ENCODE measurements at regions not wholly inside any gene's neighbourhood (a gene's known extent, or its start where the extent isn't known, plus 50 kb on each side); places are given as distances from the start of the nearest gene placed in this dataset.

DNA sequence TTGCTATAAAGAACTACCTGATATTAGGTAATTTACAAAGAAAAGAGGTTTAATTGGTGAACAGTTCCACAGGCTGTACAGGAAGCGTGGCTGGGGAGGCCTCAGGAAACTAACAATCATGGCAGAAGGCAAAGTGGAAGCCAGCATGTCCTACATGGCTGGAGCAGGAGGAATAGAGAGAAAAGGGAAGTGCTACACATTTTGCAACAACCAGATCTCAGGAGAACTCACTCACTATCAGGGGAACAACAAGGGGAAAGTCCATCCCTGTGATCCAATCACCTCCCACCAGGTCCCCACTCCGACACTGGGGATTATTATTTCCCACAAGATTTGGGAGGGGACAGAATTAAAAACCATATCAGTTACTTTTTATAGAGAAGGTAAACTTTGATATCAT, 273.5 kb upstream of the MMADHC start:
- TF ChIP-seq, protein P1, sequence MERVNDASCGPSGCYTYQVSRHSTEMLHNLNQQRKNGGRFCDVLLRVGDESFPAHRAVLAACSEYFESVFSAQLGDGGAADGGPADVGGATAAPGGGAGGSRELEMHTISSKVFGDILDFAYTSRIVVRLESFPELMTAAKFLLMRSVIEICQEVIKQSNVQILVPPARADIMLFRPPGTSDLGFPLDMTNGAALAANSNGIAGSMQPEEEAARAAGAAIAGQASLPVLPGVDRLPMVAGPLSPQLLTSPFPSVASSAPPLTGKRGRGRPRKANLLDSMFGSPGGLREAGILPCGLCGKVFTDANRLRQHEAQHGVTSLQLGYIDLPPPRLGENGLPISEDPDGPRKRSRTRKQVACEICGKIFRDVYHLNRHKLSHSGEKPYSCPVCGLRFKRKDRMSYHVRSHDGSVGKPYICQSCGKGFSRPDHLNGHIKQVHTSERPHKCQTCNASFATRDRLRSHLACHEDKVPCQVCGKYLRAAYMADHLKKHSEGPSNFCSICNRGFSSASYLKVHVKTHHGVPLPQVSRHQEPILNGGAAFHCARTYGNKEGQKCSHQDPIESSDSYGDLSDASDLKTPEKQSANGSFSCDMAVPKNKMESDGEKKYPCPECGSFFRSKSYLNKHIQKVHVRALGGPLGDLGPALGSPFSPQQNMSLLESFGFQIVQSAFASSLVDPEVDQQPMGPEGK (CRISPR knock-in tag; IDR thresholded peaks at IDR 0.05; ENCODE audit: borderline replicate concordance) = no peak
- TF ChIP-seq ISL1 (CRISPR knock-in tag; IDR thresholded peaks at IDR 0.05) (no peak), RARB (CRISPR knock-in tag; IDR thresholded peaks at IDR 0.05) (no peak), ZNF565 (CRISPR knock-in tag; conservative IDR thresholded peaks at IDR 0.05; ENCODE audit: low read depth) (no peak), ZNF70 (CRISPR knock-in tag; IDR thresholded peaks at IDR 0.05) (no peak), ZFP30 (CRISPR knock-in tag; IDR thresholded peaks at IDR 0.05) (no peak), ZNF8 (CRISPR knock-in tag; IDR thresholded peaks at IDR 0.05) (no peak), GLIS3 (CRISPR knock-in tag; IDR thresholded peaks at IDR 0.05) (no peak), BACH2 (CRISPR knock-in tag; IDR thresholded peaks at IDR 0.05; ENCODE audit: borderline replicate concordance) (no peak), TCF4 (CRISPR knock-in tag; IDR thresholded peaks at IDR 0.05; ENCODE audit: borderline replicate concordance) (no peak)
- TF ChIP-seq, protein P2, sequence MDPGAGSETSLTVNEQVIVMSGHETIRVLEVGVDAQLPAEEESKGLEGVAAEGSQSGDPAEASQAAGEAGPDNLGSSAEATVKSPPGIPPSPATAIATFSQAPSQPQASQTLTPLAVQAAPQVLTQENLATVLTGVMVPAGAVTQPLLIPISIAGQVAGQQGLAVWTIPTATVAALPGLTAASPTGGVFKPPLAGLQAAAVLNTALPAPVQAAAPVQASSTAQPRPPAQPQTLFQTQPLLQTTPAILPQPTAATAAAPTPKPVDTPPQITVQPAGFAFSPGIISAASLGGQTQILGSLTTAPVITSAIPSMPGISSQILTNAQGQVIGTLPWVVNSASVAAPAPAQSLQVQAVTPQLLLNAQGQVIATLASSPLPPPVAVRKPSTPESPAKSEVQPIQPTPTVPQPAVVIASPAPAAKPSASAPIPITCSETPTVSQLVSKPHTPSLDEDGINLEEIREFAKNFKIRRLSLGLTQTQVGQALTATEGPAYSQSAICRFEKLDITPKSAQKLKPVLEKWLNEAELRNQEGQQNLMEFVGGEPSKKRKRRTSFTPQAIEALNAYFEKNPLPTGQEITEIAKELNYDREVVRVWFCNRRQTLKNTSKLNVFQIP (CRISPR knock-in tag; IDR thresholded peaks at IDR 0.05; ENCODE audit: borderline replicate concordance, low read depth) = no peak
- TF ChIP-seq, protein P3, sequence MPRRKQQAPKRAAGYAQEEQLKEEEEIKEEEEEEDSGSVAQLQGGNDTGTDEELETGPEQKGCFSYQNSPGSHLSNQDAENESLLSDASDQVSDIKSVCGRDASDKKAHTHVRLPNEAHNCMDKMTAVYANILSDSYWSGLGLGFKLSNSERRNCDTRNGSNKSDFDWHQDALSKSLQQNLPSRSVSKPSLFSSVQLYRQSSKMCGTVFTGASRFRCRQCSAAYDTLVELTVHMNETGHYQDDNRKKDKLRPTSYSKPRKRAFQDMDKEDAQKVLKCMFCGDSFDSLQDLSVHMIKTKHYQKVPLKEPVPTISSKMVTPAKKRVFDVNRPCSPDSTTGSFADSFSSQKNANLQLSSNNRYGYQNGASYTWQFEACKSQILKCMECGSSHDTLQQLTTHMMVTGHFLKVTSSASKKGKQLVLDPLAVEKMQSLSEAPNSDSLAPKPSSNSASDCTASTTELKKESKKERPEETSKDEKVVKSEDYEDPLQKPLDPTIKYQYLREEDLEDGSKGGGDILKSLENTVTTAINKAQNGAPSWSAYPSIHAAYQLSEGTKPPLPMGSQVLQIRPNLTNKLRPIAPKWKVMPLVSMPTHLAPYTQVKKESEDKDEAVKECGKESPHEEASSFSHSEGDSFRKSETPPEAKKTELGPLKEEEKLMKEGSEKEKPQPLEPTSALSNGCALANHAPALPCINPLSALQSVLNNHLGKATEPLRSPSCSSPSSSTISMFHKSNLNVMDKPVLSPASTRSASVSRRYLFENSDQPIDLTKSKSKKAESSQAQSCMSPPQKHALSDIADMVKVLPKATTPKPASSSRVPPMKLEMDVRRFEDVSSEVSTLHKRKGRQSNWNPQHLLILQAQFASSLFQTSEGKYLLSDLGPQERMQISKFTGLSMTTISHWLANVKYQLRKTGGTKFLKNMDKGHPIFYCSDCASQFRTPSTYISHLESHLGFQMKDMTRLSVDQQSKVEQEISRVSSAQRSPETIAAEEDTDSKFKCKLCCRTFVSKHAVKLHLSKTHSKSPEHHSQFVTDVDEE (CRISPR knock-in tag; IDR thresholded peaks at IDR 0.05) = no peak

All from SK-N-SH treated with all-trans-retinoic acid at 6 μM for 48 hours (cell line).